Liver (tissue), 8 donors: ENCODE measurements at regions not wholly inside any gene's neighbourhood (a gene's known extent, or its start where the extent isn't known, plus 50 kb on each side); places are given as distances from the start of the nearest gene placed in this dataset.

ENCODE experiments used
- DNase-seq: peaks from one replicate; pipeline ENCODE4 v3.0.0-alpha.2; 2017; ENCODE audit warnings: low spot score
- H3K27ac ChIP-seq, 2 donors: one replicate each; pipeline ENCODE4 v1.7.0; 2013; ENCODE audit warnings: inconsistent platforms in 2 of 2, low read length in 2 of 2, control low read depth in 1 of 2, low read depth in 1 of 2, mild to moderate bottlenecking in 1 of 2
- H3K27me3 ChIP-seq, 4 donors: one replicate each; pipeline versions ENCODE4 v1.6.1 to v1.7.0; 2013; ENCODE audit warnings: low read length in 3 of 4, inconsistent platforms in 1 of 4, mild to moderate bottlenecking in 1 of 4, moderate library complexity in 1 of 4; ENCODE audit not compliant: control insufficient read depth in 4 of 4, insufficient read depth in 4 of 4
- H3K36me3 ChIP-seq, 4 donors: one replicate each; pipeline versions ENCODE4 v1.6.1 to v1.7.0; 2013; ENCODE audit warnings: low read length in 3 of 4, mild to moderate bottlenecking in 3 of 4, low read depth in 1 of 4, moderate library complexity in 1 of 4; ENCODE audit not compliant: control insufficient read depth in 4 of 4, insufficient read depth in 3 of 4
- H3K4me1 ChIP-seq, 4 donors: one replicate each; pipeline versions ENCODE4 v1.6.1 to v1.7.0; 2013; ENCODE audit warnings: low read length in 3 of 4, mild to moderate bottlenecking in 3 of 4, moderate library complexity in 1 of 4; ENCODE audit not compliant: control insufficient read depth in 4 of 4, insufficient read depth in 4 of 4
- H3K4me3 ChIP-seq, 3 donors: one replicate each; pipeline versions ENCODE4 v1.6.1 to v1.7.0; 2013; ENCODE audit warnings: low read length in 3 of 3, control low read depth in 1 of 3, low read depth in 1 of 3, mild to moderate bottlenecking in 1 of 3
- H3K9ac ChIP-seq, 2 donors: one replicate each; pipeline ENCODE4 v1.7.0; 2013; ENCODE audit warnings: low read length in 2 of 2, mild to moderate bottlenecking in 2 of 2, moderate library complexity in 2 of 2, control low read depth in 1 of 2, low read depth in 1 of 2
- H3K9me3 ChIP-seq, 4 donors: one replicate each; pipeline versions ENCODE4 v1.6.1 to v1.7.0; 2013; ENCODE audit warnings: low read length in 3 of 4; ENCODE audit not compliant: control insufficient read depth in 4 of 4
- ATF3 ChIP-seq: IDR thresholded peaks from 2 replicates; pipeline ENCODE4 v1.6.1; 2016; ENCODE audit warnings: antibody characterized with exemption
- EGR1 ChIP-seq, 2 donors: IDR thresholded peaks; 2 replicates each; pipeline ENCODE4 v1.6.1; 2016 to 2018; ENCODE audit warnings: antibody characterized with exemption in 2 of 2, low read depth in 2 of 2
- FOXA1 ChIP-seq: IDR thresholded peaks from 2 replicates; pipeline ENCODE4 v1.6.1; 2016; ENCODE audit warnings: antibody characterized with exemption
- FOXA2 ChIP-seq: IDR thresholded peaks from 2 replicates; pipeline ENCODE4 v1.6.1; 2016; ENCODE audit warnings: antibody characterized with exemption
- GABPA ChIP-seq, 2 donors: IDR thresholded peaks in 1 of 2; conservative IDR thresholded peaks in 1 of 2; 2 replicates each; pipeline ENCODE4 v1.6.1; 2016; ENCODE audit warnings: antibody characterized with exemption in 2 of 2, mild to moderate bottlenecking in 1 of 2, moderate library complexity in 1 of 2
- HNF4A ChIP-seq, 2 donors: conservative IDR thresholded peaks; 2 replicates each; pipeline ENCODE4 v1.6.1; 2016; ENCODE audit warnings: antibody characterized with exemption in 2 of 2, mild to moderate bottlenecking in 2 of 2
- HNF4G ChIP-seq: IDR thresholded peaks from 2 replicates; pipeline ENCODE4 v1.6.1; 2016; ENCODE audit warnings: antibody characterized with exemption
- JUND ChIP-seq, 2 donors: IDR thresholded peaks; 2 replicates each; pipeline ENCODE4 v1.6.1; 2016; ENCODE audit warnings: antibody characterized with exemption in 2 of 2
- NR2F2 ChIP-seq: IDR thresholded peaks from 2 replicates; pipeline ENCODE4 v1.6.1; 2016; ENCODE audit warnings: antibody characterized with exemption
- RAD21 ChIP-seq, 2 donors: IDR thresholded peaks; 2 replicates each; pipeline ENCODE4 v1.6.1; 2016; ENCODE audit warnings: antibody characterized with exemption in 2 of 2, mild to moderate bottlenecking in 2 of 2
- RXRA ChIP-seq, 2 donors: IDR thresholded peaks; 2 replicates each; pipeline ENCODE4 v1.6.1; 2017 to 2018; ENCODE audit warnings: antibody characterized with exemption in 2 of 2, mild to moderate bottlenecking in 1 of 2
- SP1 ChIP-seq: IDR thresholded peaks from 2 replicates; pipeline ENCODE4 v1.6.1; 2018; ENCODE audit warnings: antibody characterized with exemption, mild to moderate bottlenecking
- TAF1 ChIP-seq: conservative IDR thresholded peaks from 2 replicates; pipeline ENCODE4 v1.6.1; 2016; ENCODE audit warnings: antibody characterized with exemption, mild to moderate bottlenecking
- YY1 ChIP-seq: IDR thresholded peaks from 2 replicates; pipeline ENCODE4 v1.6.1; 2016; ENCODE audit warnings: antibody characterized with exemption, mild to moderate bottlenecking
- ZBTB33 ChIP-seq: IDR thresholded peaks from 2 replicates; pipeline ENCODE4 v1.6.1; 2016; ENCODE audit warnings: antibody characterized with exemption
- WGBS: extraction: QIAGEN DNeasy Blood & Tissue Kit; methylation state at CpG from one replicate; pipeline ENCODE4 v1.1.7; 2013; 5-methylcytosine and 5-hydroxymethylcytosine counted together
- TF ChIP-seq, protein P1 (sequence below): IDR thresholded peaks from 2 replicates; pipeline ENCODE4 v1.6.1; 2016; ENCODE audit warnings: antibody characterized with exemption
- TF ChIP-seq, protein P2 (sequence below): IDR thresholded peaks from 2 replicates; pipeline ENCODE4 v1.6.1; 2016; ENCODE audit warnings: antibody characterized with exemption, mild to moderate bottlenecking
- TF ChIP-seq, protein P3 (sequence below): fragments of 150-350 bp; IDR thresholded peaks from 2 replicates; pipeline ENCODE4 v1.5.1; 2017; ENCODE audit warnings: improper control_type of control experiment, low read depth, low read length; ENCODE audit not compliant: missing input control
- donor health status: healthy.
- donor health status: healthy.
- donor health status: healthy.
- donor health status: healthy.
- donor health status: healthy.

- DNase-seq: no peak
- Histone ChIP-seq H3K4me3 (no peak overlapping the region), H3K4me1 (no peaks in the 10 kb centered on the region), H3K9me3 (no peaks in the 10 kb centered on the region), H3K9ac (no peak overlapping the region), H3K36me3 (no peaks in the 10 kb centered on the region), H3K27ac (no peak overlapping the region), H3K27me3 (no peaks in the 10 kb centered on the region)
- WGBS: 87% methylated on average over 3 of the region's 3 CpGs
- TF ChIP-seq GABPA (IDR thresholded peaks at IDR 0.05 in 1 of 2, conservative IDR thresholded peaks at IDR 0.05 in 1 of 2): no peak
- TF ChIP-seq JUND (IDR thresholded peaks at IDR 0.05): no peak
- TF ChIP-seq YY1: no peak
- no peak for TF ChIP-seq ZBTB33
- TF ChIP-seq HNF4G: no peak
- TF ChIP-seq SP1: no peak
- TF ChIP-seq, protein P1, sequence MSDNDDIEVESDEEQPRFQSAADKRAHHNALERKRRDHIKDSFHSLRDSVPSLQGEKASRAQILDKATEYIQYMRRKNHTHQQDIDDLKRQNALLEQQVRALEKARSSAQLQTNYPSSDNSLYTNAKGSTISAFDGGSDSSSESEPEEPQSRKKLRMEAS: no peak
- no peak for TF ChIP-seq RAD21 (IDR thresholded peaks at IDR 0.05)
- no peak for TF ChIP-seq TAF1
- TF ChIP-seq NR2F2: no peak
- TF ChIP-seq, protein P2, sequence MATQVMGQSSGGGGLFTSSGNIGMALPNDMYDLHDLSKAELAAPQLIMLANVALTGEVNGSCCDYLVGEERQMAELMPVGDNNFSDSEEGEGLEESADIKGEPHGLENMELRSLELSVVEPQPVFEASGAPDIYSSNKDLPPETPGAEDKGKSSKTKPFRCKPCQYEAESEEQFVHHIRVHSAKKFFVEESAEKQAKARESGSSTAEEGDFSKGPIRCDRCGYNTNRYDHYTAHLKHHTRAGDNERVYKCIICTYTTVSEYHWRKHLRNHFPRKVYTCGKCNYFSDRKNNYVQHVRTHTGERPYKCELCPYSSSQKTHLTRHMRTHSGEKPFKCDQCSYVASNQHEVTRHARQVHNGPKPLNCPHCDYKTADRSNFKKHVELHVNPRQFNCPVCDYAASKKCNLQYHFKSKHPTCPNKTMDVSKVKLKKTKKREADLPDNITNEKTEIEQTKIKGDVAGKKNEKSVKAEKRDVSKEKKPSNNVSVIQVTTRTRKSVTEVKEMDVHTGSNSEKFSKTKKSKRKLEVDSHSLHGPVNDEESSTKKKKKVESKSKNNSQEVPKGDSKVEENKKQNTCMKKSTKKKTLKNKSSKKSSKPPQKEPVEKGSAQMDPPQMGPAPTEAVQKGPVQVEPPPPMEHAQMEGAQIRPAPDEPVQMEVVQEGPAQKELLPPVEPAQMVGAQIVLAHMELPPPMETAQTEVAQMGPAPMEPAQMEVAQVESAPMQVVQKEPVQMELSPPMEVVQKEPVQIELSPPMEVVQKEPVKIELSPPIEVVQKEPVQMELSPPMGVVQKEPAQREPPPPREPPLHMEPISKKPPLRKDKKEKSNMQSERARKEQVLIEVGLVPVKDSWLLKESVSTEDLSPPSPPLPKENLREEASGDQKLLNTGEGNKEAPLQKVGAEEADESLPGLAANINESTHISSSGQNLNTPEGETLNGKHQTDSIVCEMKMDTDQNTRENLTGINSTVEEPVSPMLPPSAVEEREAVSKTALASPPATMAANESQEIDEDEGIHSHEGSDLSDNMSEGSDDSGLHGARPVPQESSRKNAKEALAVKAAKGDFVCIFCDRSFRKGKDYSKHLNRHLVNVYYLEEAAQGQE: no peak
- TF ChIP-seq ATF3: no peak
- no peak for TF ChIP-seq EGR1 (IDR thresholded peaks at IDR 0.05; ENCODE audit: low read depth in 2 of 2)
- TF ChIP-seq FOXA1: no peak
- TF ChIP-seq, protein P3, sequence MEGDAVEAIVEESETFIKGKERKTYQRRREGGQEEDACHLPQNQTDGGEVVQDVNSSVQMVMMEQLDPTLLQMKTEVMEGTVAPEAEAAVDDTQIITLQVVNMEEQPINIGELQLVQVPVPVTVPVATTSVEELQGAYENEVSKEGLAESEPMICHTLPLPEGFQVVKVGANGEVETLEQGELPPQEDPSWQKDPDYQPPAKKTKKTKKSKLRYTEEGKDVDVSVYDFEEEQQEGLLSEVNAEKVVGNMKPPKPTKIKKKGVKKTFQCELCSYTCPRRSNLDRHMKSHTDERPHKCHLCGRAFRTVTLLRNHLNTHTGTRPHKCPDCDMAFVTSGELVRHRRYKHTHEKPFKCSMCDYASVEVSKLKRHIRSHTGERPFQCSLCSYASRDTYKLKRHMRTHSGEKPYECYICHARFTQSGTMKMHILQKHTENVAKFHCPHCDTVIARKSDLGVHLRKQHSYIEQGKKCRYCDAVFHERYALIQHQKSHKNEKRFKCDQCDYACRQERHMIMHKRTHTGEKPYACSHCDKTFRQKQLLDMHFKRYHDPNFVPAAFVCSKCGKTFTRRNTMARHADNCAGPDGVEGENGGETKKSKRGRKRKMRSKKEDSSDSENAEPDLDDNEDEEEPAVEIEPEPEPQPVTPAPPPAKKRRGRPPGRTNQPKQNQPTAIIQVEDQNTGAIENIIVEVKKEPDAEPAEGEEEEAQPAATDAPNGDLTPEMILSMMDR: no peak
- no peak for TF ChIP-seq RXRA (IDR thresholded peaks at IDR 0.05)
- TF ChIP-seq HNF4A (conservative IDR thresholded peaks at IDR 0.05): no peak
- TF ChIP-seq FOXA2: no peak
Observed at GRCh38 chr20:55701467-55701866, 303.9 kb downstream of the CBLN4 start.
